Neural progenitor cell (in vitro differentiated cells): ENCODE measurements at regions not wholly inside any gene's neighbourhood (a gene's known extent, or its start where the extent isn't known, plus 50 kb on each side); places are given as distances from the start of the nearest gene placed in this dataset.

ENCODE experiments used
- EZH2phosphoT487 ChIP-seq: fragments of 200-600 bp; sonication (generic); IDR thresholded peaks from 2 replicates; pipeline ENCODE4 v1.6.1; 2017; ENCODE audit warnings: antibody characterized with exemption
- TF ChIP-seq, protein P1 (sequence below): fragments of 200-600 bp; sonication (generic); IDR thresholded peaks from 2 replicates; pipeline ENCODE4 v1.5.1; 2017; ENCODE audit warnings: antibody characterized with exemption, mild to moderate bottlenecking

DNA sequence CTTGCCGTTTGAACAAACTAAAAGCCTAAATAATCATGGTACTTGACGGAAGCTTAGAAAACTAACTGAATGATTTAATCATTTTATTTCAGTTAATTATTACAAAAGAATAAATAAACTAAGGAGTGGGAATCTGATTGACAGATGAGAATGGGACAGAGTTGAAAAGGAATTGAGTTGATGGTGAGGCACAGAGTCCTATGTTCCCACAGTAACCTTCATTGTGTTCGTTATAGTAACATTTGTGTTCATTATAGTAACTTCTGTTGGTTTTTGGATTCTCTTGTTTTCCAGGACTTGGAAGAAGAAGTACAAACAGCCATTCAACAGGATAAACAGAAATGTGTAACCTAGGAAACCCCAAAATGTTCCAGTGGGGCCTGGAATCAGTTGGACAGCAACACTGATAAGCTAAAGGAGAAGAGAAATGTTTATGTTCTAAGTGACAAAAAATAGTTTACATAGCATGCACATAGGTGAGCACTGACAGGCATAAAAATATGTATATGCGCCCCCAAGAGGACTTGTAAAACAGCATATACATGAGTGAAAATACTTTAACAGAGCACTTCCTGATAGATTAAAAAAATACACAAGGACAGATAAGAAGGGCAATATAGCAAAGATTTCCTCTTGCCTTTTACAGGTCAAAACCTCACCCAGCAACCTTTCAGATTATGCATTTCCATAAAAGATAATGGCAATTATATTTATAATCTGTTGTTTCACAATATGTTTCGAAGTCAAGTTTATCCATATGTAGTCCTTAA, 218.6 kb upstream of the HTR2C start:
- TF ChIP-seq, protein P1, sequence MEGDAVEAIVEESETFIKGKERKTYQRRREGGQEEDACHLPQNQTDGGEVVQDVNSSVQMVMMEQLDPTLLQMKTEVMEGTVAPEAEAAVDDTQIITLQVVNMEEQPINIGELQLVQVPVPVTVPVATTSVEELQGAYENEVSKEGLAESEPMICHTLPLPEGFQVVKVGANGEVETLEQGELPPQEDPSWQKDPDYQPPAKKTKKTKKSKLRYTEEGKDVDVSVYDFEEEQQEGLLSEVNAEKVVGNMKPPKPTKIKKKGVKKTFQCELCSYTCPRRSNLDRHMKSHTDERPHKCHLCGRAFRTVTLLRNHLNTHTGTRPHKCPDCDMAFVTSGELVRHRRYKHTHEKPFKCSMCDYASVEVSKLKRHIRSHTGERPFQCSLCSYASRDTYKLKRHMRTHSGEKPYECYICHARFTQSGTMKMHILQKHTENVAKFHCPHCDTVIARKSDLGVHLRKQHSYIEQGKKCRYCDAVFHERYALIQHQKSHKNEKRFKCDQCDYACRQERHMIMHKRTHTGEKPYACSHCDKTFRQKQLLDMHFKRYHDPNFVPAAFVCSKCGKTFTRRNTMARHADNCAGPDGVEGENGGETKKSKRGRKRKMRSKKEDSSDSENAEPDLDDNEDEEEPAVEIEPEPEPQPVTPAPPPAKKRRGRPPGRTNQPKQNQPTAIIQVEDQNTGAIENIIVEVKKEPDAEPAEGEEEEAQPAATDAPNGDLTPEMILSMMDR, result no peak
- no peak for TF ChIP-seq EZH2phosphoT487
